HCT116 (cell line): ENCODE measurements at regions not wholly inside any gene's neighbourhood (a gene's known extent, or its start where the extent isn't known, plus 50 kb on each side); places are given as distances from the start of the nearest gene placed in this dataset.
"Not testable (repeated sequence)": the region's sequence is repeated elsewhere in the genome, so short reads cannot be mapped to it uniquely, and the experiment has no call there.

Experiments
- ATAC-seq: fragments of 200-7000 bp; cut with Tn5 transposase; 2 replicates; pipeline ENCODE4 v1.9.1; 2020; ENCODE audit warnings: mild to moderate bottlenecking, moderate library complexity
- BruUV-seq: library from RNA; stranded (reverse); fragments of 400-500 nt; replicated peaks from 2 replicates; lab custom pipeline; 2021; lab: Mats Ljungman, UMichigan
- CTCF ChIA-PET: fragments of 300-600 bp; sonication (Branson Sonifier 250); formaldehyde crosslinking; loops from one replicate; lab custom pipeline; 2021; ENCODE audit warnings: antibody characterized with exemption; lab: Charles Lee
- POLR2A ChIA-PET: fragments of 300-600, 350-600 bp; sonication (Branson Sonifier 250); formaldehyde crosslinking; loops from one replicate; lab custom pipeline; 2021; ENCODE audit warnings: antibody characterized with exemption; lab: Charles Lee
- RAD21 ChIA-PET, 2 experiments: fragments of 300-600 bp; sonication (Branson Sonifier 250); formaldehyde crosslinking; loops; one replicate each; lab custom pipeline; 2023; ENCODE audit warnings: low total read pairs in 2 of 2; ENCODE audit not compliant: uncharacterized antibody in 2 of 2, unreplicated experiment in 2 of 2, low non-redundant PET in 1 of 2; lab: Charles Lee
- DNase-seq: peaks from one replicate; pipeline ENCODE4 v3.0.0-alpha.2; 2010; ENCODE audit warnings: low read depth, low spot score
- H2AFZ ChIP-seq: fragments of 200-600 bp; shearing (Covaris generic), sonication (generic); 2 replicates; pipeline ENCODE4 v1.6.1; 2017; ENCODE audit warnings: low read depth, mixed run types, mixed read lengths, antibody characterized with exemption, low read length; ENCODE audit not compliant: poor library complexity, severe bottlenecking
- H3K27ac ChIP-seq: 2 replicates; pipeline ENCODE4 v1.5.1; 2012; ENCODE audit warnings: low read depth, low read length
- H3K27me3 ChIP-seq: fragments of 200-600 bp; sonication (generic); 2 replicates; pipeline ENCODE4 v1.6.1; 2016; ENCODE audit warnings: mixed run types, low read length, mixed read lengths; ENCODE audit not compliant: insufficient read depth
- H3K36me3 ChIP-seq, 2 experiments: fragments of 200-500 bp in 1 of 2; fragments of 200-600 bp in 1 of 2; sonication (Bioruptor generic) in 1 of 2; sonication (generic) in 1 of 2; 2 replicates each; pipeline versions ENCODE4 v1.5.1 to v1.6.1; 2014 to 2016; ENCODE audit warnings: low read length in 2 of 2, inconsistent platforms in 1 of 2, mixed read lengths in 1 of 2, mixed run types in 1 of 2; ENCODE audit not compliant: insufficient read depth in 2 of 2, control insufficient read depth in 1 of 2
- H3K4me1 ChIP-seq, 2 experiments: fragments of 200-600 bp in 1 of 2; sonication (generic) in 1 of 2; 2 replicates each; pipeline versions ENCODE4 v1.5.1 to v1.6.1; 2012 to 2017; ENCODE audit warnings: low read length in 2 of 2, inconsistent platforms in 1 of 2, mild to moderate bottlenecking in 1 of 2, mixed read lengths in 1 of 2, mixed run types in 1 of 2, moderate library complexity in 1 of 2; ENCODE audit not compliant: insufficient read depth in 2 of 2, control insufficient read depth in 1 of 2
- H3K4me2 ChIP-seq: fragments of 200-600 bp; sonication (generic); 2 replicates; pipeline ENCODE4 v1.6.1; 2017; ENCODE audit warnings: mixed run types, low read length, mixed read lengths
- H3K4me3 ChIP-seq, 2 experiments: fragments of 200-600 bp in 1 of 2; sonication (generic) in 1 of 2; replicated peaks in 1 of 2; 2 replicates each; pipeline ENCODE4 v1.5.1; 2011 to 2016; ENCODE audit warnings: low read length in 2 of 2, control low read depth in 1 of 2, low read depth in 1 of 2, mild to moderate bottlenecking in 1 of 2, mixed read lengths in 1 of 2, mixed run types in 1 of 2
- H3K79me2 ChIP-seq: fragments of 200-600 bp; sonication (generic); 2 replicates; pipeline ENCODE4 v1.6.1; 2017; ENCODE audit warnings: mild to moderate bottlenecking, mixed run types, low read length, moderate library complexity, mixed read lengths; ENCODE audit not compliant: insufficient read depth
- H3K9ac ChIP-seq: fragments of 200-600 bp; sonication (generic); 2 replicates; pipeline ENCODE4 v1.6.1; 2016; ENCODE audit warnings: low read length, mixed read lengths
- H3K9me2 ChIP-seq: fragments of 200-600 bp; sonication (generic), shearing (Covaris generic); 2 replicates; pipeline ENCODE4 v1.6.1; 2017; ENCODE audit warnings: mixed run types, mild to moderate bottlenecking, moderate library complexity; ENCODE audit not compliant: insufficient read depth
- H3K9me3 ChIP-seq, 2 experiments: fragments of 200-500 bp in 1 of 2; fragments of 200-600 bp in 1 of 2; sonication (Bioruptor generic) in 1 of 2; sonication (generic) in 1 of 2; 2 replicates each; pipeline ENCODE4 v1.6.1; 2014 to 2017; ENCODE audit warnings: low read length in 2 of 2, mixed read lengths in 2 of 2, inconsistent platforms in 1 of 2, low read depth in 1 of 2, mild to moderate bottlenecking in 1 of 2, mixed run types in 1 of 2, moderate library complexity in 1 of 2; ENCODE audit not compliant: control insufficient read depth in 1 of 2, insufficient read depth in 1 of 2
- H4K20me1 ChIP-seq: fragments of 200-600 bp; sonication (generic), shearing (Covaris generic); 2 replicates; pipeline ENCODE4 v1.6.1; 2017; ENCODE audit warnings: mixed run types, mild to moderate bottlenecking, moderate library complexity; ENCODE audit not compliant: insufficient read depth
- CBX3 ChIP-seq: IDR thresholded peaks from 2 replicates; pipeline ENCODE4 v1.6.1; 2012; ENCODE audit warnings: low read depth
- CEBPB ChIP-seq: IDR thresholded peaks from 2 replicates; pipeline ENCODE4 v1.6.1; 2012; ENCODE audit warnings: low read depth
- EGR1 ChIP-seq: IDR thresholded peaks from 2 replicates; pipeline ENCODE4 v1.6.1; 2012; ENCODE audit warnings: low read depth
- ELF1 ChIP-seq: IDR thresholded peaks from 2 replicates; pipeline ENCODE4 v1.6.1; 2012; ENCODE audit warnings: low read depth, borderline replicate concordance
- FOSL1 ChIP-seq: IDR thresholded peaks from 2 replicates; pipeline ENCODE4 v1.6.1; 2012; ENCODE audit warnings: low read depth
- JUND ChIP-seq: IDR thresholded peaks from 2 replicates; pipeline ENCODE4 v1.6.1; 2012
- POLR2A ChIP-seq: IDR thresholded peaks from 2 replicates; pipeline ENCODE4 v1.7.0; 2011; ENCODE audit warnings: borderline replicate concordance; ENCODE audit not compliant: insufficient read depth, insufficient read length; ENCODE audit errors: extremely low read depth
- POLR2AphosphoS5 ChIP-seq: IDR thresholded peaks from 2 replicates; pipeline ENCODE4 v1.6.1; 2011; ENCODE audit warnings: mild to moderate bottlenecking, low read depth, low read length, moderate library complexity
- SIN3A ChIP-seq: IDR thresholded peaks from 2 replicates; pipeline ENCODE4 v1.6.1; 2012; ENCODE audit warnings: low read depth
- SP1 ChIP-seq: IDR thresholded peaks from 2 replicates; pipeline ENCODE4 v1.6.1; 2012; ENCODE audit warnings: low read depth
- TCF7L2 ChIP-seq: IDR thresholded peaks from 2 replicates; pipeline ENCODE4 v1.7.0; 2011; ENCODE audit warnings: borderline replicate concordance, inconsistent platforms; ENCODE audit not compliant: insufficient read depth, insufficient read length; ENCODE audit errors: extremely low read depth
- ZNF274 ChIP-seq: fragments of 200-500 bp; sonication (Bioruptor generic); IDR thresholded peaks from 2 replicates; pipeline ENCODE4 v1.6.1; 2014; ENCODE audit warnings: mild to moderate bottlenecking, low read depth, low read length, inconsistent platforms
- intact Hi-C: fragments of 100-400 bp; cut with micrococcal nuclease; formaldehyde crosslinking; loops from 2 replicates; pipeline ENCODE4 v1.10.0; 2022
- TF ChIP-seq, protein P1 (sequence below), 3 experiments: fragments of 200-600 bp in 1 of 3; sonication (generic) in 1 of 3; IDR thresholded peaks in 2 of 3; conservative IDR thresholded peaks in 1 of 3; 2 replicates each; pipeline ENCODE4 v1.5.1; 2012 to 2017; ENCODE audit warnings: low read depth in 2 of 3, low read length in 2 of 3, antibody characterized with exemption in 1 of 3, borderline replicate concordance in 1 of 3, control low read depth in 1 of 3, mild to moderate bottlenecking in 1 of 3, mixed read lengths in 1 of 3, mixed run types in 1 of 3, moderate library complexity in 1 of 3; ENCODE audit not compliant: insufficient read depth in 1 of 3
- TF ChIP-seq, protein P2 (sequence below): IDR thresholded peaks from 2 replicates; pipeline ENCODE4 v1.6.1; 2012
- TF ChIP-seq, protein P3 (sequence below): IDR thresholded peaks from 2 replicates; pipeline ENCODE4 v1.6.1; 2012
- TF ChIP-seq, protein P4 (sequence below): IDR thresholded peaks from 2 replicates; pipeline ENCODE4 v1.6.1; 2012; ENCODE audit warnings: low read depth

DNA sequence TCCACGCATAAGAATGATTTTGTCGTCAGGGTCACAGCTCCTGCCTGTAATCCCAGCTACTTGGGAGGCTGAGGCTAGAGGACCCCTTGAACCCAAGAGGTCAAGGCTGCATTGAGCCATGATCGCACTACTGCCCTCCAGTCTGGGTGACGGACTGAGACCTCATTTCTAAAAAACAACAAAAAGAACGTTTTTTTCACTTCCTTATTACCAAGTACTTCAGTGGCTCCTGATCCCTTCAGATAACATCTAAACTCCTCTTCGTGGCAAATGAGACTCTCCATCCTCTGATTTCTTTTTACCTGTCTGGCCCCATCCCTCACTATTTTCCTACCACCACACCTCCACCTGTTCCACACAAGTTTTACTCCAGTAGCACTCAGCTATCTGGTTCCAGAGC lies 105.4 kb upstream of the TLK1 start:
- H3K4me1 ChIP-seq = peaks cover 0 to 2% of the 10 kb centered on the region in 2 experiments; a peak in 2 of 4 replicates
- H4K20me1 ChIP-seq = no peaks in the 10 kb centered on the region
- no peak for DNase-seq
- no peaks in the 10 kb centered on the region for H3K27me3 ChIP-seq
- H3K9me3 ChIP-seq = no peaks in the 10 kb centered on the region
- H3K9me2 ChIP-seq = no peaks in the 10 kb centered on the region
- no TSS peak for BruUV-seq
- H3K79me2 ChIP-seq = no peaks in the 10 kb centered on the region
- TF ChIP-seq, protein P1, sequence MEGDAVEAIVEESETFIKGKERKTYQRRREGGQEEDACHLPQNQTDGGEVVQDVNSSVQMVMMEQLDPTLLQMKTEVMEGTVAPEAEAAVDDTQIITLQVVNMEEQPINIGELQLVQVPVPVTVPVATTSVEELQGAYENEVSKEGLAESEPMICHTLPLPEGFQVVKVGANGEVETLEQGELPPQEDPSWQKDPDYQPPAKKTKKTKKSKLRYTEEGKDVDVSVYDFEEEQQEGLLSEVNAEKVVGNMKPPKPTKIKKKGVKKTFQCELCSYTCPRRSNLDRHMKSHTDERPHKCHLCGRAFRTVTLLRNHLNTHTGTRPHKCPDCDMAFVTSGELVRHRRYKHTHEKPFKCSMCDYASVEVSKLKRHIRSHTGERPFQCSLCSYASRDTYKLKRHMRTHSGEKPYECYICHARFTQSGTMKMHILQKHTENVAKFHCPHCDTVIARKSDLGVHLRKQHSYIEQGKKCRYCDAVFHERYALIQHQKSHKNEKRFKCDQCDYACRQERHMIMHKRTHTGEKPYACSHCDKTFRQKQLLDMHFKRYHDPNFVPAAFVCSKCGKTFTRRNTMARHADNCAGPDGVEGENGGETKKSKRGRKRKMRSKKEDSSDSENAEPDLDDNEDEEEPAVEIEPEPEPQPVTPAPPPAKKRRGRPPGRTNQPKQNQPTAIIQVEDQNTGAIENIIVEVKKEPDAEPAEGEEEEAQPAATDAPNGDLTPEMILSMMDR (IDR thresholded peaks at IDR 0.05 in 2 of 3, conservative IDR thresholded peaks at IDR 0.05 in 1 of 3; ENCODE audit: borderline replicate concordance in 1 of 3, insufficient read depth in 1 of 3, low read depth in 2 of 3, low read length in 2 of 3) = no peak
- TF ChIP-seq, protein P2, sequence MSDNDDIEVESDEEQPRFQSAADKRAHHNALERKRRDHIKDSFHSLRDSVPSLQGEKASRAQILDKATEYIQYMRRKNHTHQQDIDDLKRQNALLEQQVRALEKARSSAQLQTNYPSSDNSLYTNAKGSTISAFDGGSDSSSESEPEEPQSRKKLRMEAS = no peak
- no peak for TF ChIP-seq CBX3
- TF ChIP-seq TCF7L2 = no peak
- no peak for TF ChIP-seq EGR1
- TF ChIP-seq ELF1 = no peak
- no peak for TF ChIP-seq POLR2A
- TF ChIP-seq FOSL1 = no peak
- TF ChIP-seq SP1 = no peak
- TF ChIP-seq POLR2AphosphoS5 = no peak
- TF ChIP-seq JUND = no peak
- TF ChIP-seq CEBPB = no peak
- no peak for TF ChIP-seq SIN3A
- no peak for TF ChIP-seq ZNF274
- TF ChIP-seq, protein P3, sequence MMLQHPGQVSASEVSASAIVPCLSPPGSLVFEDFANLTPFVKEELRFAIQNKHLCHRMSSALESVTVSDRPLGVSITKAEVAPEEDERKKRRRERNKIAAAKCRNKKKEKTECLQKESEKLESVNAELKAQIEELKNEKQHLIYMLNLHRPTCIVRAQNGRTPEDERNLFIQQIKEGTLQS = no peak
- TF ChIP-seq, protein P4, sequence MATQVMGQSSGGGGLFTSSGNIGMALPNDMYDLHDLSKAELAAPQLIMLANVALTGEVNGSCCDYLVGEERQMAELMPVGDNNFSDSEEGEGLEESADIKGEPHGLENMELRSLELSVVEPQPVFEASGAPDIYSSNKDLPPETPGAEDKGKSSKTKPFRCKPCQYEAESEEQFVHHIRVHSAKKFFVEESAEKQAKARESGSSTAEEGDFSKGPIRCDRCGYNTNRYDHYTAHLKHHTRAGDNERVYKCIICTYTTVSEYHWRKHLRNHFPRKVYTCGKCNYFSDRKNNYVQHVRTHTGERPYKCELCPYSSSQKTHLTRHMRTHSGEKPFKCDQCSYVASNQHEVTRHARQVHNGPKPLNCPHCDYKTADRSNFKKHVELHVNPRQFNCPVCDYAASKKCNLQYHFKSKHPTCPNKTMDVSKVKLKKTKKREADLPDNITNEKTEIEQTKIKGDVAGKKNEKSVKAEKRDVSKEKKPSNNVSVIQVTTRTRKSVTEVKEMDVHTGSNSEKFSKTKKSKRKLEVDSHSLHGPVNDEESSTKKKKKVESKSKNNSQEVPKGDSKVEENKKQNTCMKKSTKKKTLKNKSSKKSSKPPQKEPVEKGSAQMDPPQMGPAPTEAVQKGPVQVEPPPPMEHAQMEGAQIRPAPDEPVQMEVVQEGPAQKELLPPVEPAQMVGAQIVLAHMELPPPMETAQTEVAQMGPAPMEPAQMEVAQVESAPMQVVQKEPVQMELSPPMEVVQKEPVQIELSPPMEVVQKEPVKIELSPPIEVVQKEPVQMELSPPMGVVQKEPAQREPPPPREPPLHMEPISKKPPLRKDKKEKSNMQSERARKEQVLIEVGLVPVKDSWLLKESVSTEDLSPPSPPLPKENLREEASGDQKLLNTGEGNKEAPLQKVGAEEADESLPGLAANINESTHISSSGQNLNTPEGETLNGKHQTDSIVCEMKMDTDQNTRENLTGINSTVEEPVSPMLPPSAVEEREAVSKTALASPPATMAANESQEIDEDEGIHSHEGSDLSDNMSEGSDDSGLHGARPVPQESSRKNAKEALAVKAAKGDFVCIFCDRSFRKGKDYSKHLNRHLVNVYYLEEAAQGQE = no peak
- ChIA-PET POLR2A (no interaction called here), RAD21 (no interaction called here), CTCF (no interaction called here)
- intact Hi-C loops = no loop called here
- no peak overlapping the region for H2AFZ ChIP-seq
- H3K4me2 ChIP-seq = no peak overlapping the region
- H3K9ac ChIP-seq = no peak overlapping the region
- no peak for ATAC-seq
- no peak overlapping the region for H3K4me3 ChIP-seq
- no peaks in the 10 kb centered on the region for H3K36me3 ChIP-seq
- no peak overlapping the region for H3K27ac ChIP-seq

DNA sequence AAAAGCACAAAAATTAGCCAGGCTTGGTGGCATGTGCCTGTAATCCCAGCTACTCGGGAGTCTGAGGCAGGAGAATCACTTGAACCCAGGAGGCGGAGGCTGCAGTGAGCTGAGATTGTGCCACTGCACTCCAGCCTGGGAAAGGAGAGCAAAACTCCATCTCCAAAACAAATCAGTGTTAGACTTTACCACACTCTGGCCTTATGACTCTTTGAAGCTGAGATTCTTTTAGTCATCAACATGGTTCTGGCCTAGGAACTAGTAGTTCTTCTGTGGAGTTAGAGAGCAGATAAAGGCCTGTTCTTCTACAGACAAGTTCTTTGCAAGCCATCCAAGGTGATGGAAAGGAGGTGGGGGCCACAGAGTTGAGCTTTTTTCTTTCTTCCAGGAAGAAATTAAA lies 100.8 kb upstream of the TLK1 start:
- H3K79me2 ChIP-seq, H3K4me3 ChIP-seq, DNase-seq, BruUV-seq, POLR2A ChIA-PET, H3K4me1 ChIP-seq, ATAC-seq, H3K9me3 ChIP-seq, H3K9me2 ChIP-seq, H3K4me2 ChIP-seq, H3K36me3 ChIP-seq, intact Hi-C loops, RAD21 ChIA-PET, H4K20me1 ChIP-seq, H3K27ac ChIP-seq, H3K9ac ChIP-seq, CTCF ChIA-PET, H2AFZ ChIP-seq, H3K27me3 ChIP-seq: not testable (repeated sequence)
